Brain microvascular endothelial cell (primary cell): ENCODE measurements at regions not wholly inside any gene's neighbourhood (a gene's known extent, or its start where the extent isn't known, plus 50 kb on each side); places are given as distances from the start of the nearest gene placed in this dataset.
"Not testable (repeated sequence)": the region's sequence is repeated elsewhere in the genome, so short reads cannot be mapped to it uniquely, and the experiment has no call there.

Source experiments
- DNase-seq: peaks from one replicate; pipeline ENCODE4 v3.0.0-alpha.2; 2020
- H3K27ac ChIP-seq: fragments of 250-450 bp; sonication (Bioruptor Pico); 2 replicates; pipeline ENCODE4 v1.5.1; 2020; ENCODE audit warnings: mild to moderate bottlenecking, moderate library complexity
- H3K27me3 ChIP-seq: fragments of 250-450 bp; sonication (Bioruptor Pico); replicated peaks from 2 replicates; pipeline ENCODE4 v1.5.1; 2020; ENCODE audit warnings: mild to moderate bottlenecking
- H3K36me3 ChIP-seq: fragments of 250-450 bp; sonication (Bioruptor Pico); replicated peaks from 2 replicates; pipeline ENCODE4 v1.5.1; 2020; ENCODE audit warnings: mild to moderate bottlenecking
- H3K4me3 ChIP-seq: 2 replicates; pipeline ENCODE4 v1.5.1; 2011; ENCODE audit warnings: low read depth, mild to moderate bottlenecking, control low read depth, low read length, moderate library complexity
- in situ Hi-C: cut with HindIII; loops from 2 replicates; pipeline ENCODE4 v1.10.0; 2017; ENCODE audit warnings: low sequenced_read_pairs, low pct_ligation_motif_present
- TF ChIP-seq, protein P1 (sequence below): IDR thresholded peaks from 2 replicates; pipeline ENCODE4 v1.5.1; 2011; ENCODE audit warnings: low read depth, mild to moderate bottlenecking, moderate library complexity, low read length, control low read depth, inconsistent platforms; ENCODE audit errors: missing control alignments

DNA sequence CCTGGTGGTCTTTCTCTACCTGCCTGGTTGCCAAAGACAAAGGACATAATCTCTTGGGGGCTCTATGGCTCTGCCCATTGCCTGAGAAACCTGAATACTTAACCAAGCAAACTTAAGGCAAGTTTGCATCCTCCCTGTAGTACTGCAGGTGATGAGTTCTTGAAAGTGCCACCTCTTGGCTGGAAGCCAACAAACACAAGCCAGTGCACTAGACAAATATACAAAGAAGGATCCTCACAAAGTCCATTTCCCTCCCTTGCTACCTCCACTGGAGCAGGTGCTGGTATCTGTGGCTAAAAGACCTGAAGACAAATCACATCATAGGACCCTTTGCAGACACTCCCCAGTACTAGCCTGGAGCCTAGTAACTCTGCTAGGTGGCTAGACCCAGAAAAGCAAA is 772.3 kb downstream of the SI start:
- in situ Hi-C loops, result no loop called here
- Histone ChIP-seq H3K4me3 (no peak overlapping the region), H3K36me3 (no peaks in the 10 kb centered on the region), H3K27me3 (no peaks in the 10 kb centered on the region), H3K27ac (no peak overlapping the region)
- no peak for DNase-seq
- TF ChIP-seq, protein P1, sequence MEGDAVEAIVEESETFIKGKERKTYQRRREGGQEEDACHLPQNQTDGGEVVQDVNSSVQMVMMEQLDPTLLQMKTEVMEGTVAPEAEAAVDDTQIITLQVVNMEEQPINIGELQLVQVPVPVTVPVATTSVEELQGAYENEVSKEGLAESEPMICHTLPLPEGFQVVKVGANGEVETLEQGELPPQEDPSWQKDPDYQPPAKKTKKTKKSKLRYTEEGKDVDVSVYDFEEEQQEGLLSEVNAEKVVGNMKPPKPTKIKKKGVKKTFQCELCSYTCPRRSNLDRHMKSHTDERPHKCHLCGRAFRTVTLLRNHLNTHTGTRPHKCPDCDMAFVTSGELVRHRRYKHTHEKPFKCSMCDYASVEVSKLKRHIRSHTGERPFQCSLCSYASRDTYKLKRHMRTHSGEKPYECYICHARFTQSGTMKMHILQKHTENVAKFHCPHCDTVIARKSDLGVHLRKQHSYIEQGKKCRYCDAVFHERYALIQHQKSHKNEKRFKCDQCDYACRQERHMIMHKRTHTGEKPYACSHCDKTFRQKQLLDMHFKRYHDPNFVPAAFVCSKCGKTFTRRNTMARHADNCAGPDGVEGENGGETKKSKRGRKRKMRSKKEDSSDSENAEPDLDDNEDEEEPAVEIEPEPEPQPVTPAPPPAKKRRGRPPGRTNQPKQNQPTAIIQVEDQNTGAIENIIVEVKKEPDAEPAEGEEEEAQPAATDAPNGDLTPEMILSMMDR, result no peak

DNA sequence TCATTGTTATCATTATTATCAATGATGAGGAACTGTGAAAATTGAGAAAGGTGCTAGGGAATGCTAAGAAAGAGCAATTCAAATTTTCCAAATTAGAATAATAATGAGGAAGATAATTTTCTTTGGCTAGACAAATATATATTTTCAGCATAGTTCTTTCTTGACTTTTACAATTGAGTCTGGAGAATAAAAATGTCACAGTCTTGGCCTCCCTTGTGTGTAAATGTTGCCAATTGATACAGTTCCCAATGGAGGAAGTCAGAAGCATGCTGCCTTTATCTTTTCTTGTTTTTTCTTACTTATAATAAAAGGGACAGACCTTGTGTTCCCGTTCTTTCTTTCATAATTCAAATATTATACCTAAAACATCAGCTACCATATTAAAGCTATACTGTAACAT is 774.4 kb downstream of the SI start:
- H3K27ac ChIP-seq, result no peak overlapping the region
- no peaks in the 10 kb centered on the region for H3K27me3 ChIP-seq
- DNase-seq, result no peak
- H3K4me3 ChIP-seq, result no peak overlapping the region
- no peaks in the 10 kb centered on the region for H3K36me3 ChIP-seq
- in situ Hi-C loops, result no loop called here
- TF ChIP-seq, protein P1, result no peak

DNA sequence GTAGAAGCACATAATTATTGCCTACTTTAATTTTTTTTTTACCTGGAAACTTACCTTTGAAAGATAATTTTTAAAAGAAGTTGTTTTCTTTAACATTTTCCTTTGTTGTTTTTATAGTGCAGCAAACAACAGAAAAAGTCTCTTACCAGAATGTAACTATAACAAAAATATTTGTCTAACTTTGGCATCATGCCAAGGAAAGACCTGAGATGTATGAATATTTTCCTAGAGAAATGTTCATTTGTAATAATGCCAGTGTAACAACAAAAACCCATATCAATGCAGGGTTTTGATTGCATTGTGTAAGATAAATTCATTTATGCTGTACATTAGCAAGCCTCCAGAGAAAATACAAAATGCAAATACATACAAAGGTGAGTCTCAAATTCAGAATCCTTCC is 775.7 kb downstream of the SI start:
- in situ Hi-C loops, result no loop called here

DNA sequence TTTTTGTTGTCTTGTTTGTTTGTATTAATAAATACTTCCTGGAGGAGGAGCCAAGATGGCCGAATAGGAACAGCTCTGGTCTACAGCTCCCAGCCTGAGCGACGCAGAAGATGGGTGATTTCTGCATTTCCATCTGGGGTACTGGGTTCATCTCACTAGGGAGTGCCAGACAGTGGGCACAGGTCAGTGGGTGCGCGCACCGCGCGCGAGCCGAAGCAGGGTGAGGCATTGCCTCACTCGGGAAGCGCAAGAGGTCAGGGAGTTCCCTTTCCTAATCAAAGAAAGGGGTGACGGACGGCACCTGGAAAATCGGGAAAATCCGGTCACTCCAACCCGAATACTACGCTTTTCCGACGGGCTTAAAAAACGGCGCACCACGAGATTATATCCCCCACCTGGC is 786.8 kb downstream of the SI start:
- H3K4me3 ChIP-seq, H3K27ac ChIP-seq, DNase-seq, in situ Hi-C loops, H3K36me3 ChIP-seq, H3K27me3 ChIP-seq: not testable (repeated sequence)

More for the DNA sequence above, 775.7 kb downstream of the SI start:
- DNase-seq, result no peak
- H3K4me3 ChIP-seq, result no peak overlapping the region
- TF ChIP-seq, protein P1, result no peak
- no peak overlapping the region for H3K27ac ChIP-seq
- no peaks in the 10 kb centered on the region for H3K27me3 ChIP-seq
- H3K36me3 ChIP-seq, result no peaks in the 10 kb centered on the region

DNA sequence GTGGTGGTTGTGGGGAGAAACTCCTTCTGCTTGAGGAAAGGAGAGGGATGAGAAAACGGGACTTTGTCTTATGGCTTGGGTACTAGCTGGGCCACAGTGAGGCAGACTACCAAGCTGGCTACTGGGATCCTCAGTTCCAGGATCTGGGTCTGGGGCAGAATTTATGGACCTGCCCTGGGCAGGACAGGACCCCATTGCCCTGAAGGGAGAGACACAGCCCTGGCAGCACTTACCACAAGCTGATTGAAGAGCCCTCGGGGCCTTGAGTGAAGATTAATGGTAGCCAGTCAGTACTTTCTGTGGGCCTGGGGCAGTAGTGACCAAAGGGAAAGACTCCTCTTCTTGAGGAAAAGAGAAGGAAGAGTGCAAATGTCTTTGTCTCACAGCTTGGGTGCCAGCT is 799.7 kb downstream of the SI start:
- Histone ChIP-seq H3K36me3 (no peaks in the 10 kb centered on the region), H3K4me3 (no peak overlapping the region), H3K27me3 (no peaks in the 10 kb centered on the region), H3K27ac (no peak overlapping the region)
- in situ Hi-C loops, result no loop called here
- DNase-seq, result no peak
- TF ChIP-seq, protein P1, result no peak

DNA sequence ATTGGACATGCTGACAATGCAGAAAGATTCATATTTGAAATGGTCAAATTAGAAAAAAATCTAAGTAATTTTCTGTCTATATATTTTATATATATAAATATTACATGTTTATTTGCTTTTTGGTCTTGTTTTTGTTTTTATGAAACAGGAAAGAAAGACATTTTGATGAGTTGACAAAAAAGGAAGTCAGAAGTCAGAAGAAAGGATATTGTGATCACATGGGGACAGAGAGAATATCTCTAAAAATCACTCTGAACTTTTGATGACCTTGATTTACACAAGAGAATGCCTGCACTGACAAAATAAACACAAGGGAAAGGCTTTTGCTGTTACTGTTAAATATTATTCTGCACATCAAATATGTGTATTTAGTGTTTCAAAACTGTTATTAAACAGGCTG is 811.2 kb downstream of the SI start:
- in situ Hi-C loops, result no loop called here
- TF ChIP-seq, protein P1, result no peak
- no peaks in the 10 kb centered on the region for H3K27me3 ChIP-seq

More for the DNA sequence above, 811.2 kb downstream of the SI start:
- Histone ChIP-seq H3K36me3 (no peaks in the 10 kb centered on the region), H3K27ac (no peak overlapping the region), H3K4me3 (no peak overlapping the region)
- DNase-seq, result no peak
